Right ventricle myocardium inferior (tissue), 1 donor: ENCODE measurements at regions not wholly inside any gene's neighbourhood (a gene's known extent, or its start where the extent isn't known, plus 50 kb on each side); places are given as distances from the start of the nearest gene placed in this dataset.
"Not testable (repeated sequence)": the region's sequence is repeated elsewhere in the genome, so short reads cannot be mapped to it uniquely, and the experiment has no call there.

Experiments
- ATAC-seq: fragments of 200-7000 bp; cut with Tn5 transposase; one replicate; pipeline ENCODE4 v1.9.1; 2020; ENCODE audit warnings: mild to moderate bottlenecking, moderate library complexity
- DNase-seq: peaks from one replicate; pipeline ENCODE4 v3.0.0; 2021; ENCODE audit errors: missing footprints
- intact Hi-C: fragments of 100-400 bp; cut with DNase I; formaldehyde crosslinking; loops from one replicate; pipeline ENCODE4 v1.11.0; 2022
- donor health status: DM: no; HTN: yes; CAD: no; lungs with severe emphysema.

DNA sequence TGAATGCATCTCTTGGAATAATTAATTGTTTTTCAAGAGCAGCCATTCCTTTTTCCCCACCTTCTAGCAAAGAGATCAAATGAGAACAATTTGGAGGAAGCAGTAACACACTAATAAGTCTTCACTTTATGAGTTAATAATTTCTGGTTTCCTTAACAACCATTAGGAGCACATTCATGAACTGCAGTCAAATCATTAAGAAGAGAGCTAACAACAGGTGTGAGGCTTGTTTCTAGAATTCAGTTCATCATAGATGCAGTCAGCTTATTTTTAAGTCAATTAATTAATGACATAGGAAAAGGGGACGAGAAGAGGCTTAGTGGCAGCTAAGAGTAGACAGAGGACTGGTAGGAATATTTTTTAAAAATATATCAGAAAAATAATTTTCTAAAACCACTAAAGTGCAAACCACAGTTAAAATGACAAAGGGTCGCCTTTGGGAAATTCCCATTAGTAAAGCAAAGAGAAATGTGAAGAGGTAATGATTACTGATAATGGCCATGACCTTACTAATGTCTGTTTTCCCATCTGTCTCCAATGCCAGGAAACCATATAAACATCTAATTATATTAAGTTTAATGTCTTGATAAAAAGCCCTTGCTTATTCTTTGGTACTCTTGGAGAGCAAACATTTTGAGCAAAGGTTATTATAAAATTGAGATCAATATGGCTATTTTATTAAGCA is 184.2 kb downstream of the KCNJ2 start:
- intact Hi-C loops = no loop called here
- DNase-seq (no peak), ATAC-seq (no peak)

DNA sequence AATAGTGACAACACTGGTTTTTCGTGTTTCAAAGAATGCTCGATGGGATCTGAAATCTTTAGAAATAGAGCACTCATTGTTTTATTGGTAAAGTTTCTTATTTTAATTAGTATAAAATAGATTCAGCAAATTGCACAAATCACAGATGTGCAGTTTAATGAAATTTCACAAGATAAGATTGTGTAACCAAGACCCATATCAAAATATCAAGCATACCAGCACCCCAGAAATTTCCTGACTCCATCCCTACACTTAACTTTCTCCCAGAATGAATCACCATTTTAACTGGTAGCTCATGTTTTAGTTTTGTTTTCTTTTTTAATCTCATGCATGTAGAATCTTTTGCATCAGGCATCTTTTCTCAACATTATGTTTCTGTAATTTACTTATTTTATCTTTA is 185.9 kb downstream of the KCNJ2 start:
- intact Hi-C loops = no loop called here
- ATAC-seq (no peak), DNase-seq (no peak)

DNA sequence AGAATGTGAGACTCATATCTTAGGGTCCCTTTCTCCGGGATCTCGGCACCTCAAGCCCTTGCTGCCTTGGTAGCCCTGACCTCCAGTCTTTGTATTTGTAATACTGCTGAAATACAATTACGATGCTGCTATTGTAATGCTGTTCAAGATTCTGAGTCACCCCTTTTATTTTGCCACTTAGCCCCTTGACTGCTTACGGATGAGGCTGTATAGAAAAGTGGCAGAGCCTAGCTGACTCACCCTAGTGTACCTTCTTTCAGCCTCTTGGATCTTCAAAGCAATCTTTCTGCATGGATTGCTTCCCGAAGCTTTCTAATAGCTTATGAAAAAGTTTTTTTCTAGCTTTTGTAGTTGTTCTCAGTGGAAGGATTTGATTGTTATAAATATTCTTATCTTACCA is 187.9 kb downstream of the KCNJ2 start:
- ATAC-seq (no peak), DNase-seq (no peak)
- intact Hi-C loops = no loop called here

DNA sequence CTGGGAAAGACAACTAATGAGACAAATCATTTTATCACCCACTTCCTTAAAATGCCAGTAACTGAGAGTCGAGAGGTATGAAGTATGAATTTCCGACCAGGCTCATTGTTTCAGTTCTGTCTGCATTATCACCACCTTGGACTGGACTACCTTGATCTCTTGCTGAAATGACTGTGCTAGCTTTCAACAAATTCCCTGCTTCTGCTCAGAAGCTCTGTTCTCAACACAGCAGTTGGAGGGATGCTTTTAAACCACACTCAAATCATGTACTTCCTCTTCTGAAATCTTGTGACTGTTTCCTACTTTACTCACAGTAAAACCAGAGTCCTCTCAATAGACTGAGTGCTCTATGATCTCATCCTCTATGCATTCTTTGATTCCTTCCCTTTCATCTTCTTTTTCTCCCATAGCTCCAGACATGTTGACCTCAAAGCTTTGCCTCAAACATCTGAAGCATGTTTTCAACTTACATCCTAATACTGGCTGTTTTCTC is 195.8 kb downstream of the KCNJ2 start:
- no peak for DNase-seq
- no peak for ATAC-seq
- intact Hi-C loops = no loop called here

DNA sequence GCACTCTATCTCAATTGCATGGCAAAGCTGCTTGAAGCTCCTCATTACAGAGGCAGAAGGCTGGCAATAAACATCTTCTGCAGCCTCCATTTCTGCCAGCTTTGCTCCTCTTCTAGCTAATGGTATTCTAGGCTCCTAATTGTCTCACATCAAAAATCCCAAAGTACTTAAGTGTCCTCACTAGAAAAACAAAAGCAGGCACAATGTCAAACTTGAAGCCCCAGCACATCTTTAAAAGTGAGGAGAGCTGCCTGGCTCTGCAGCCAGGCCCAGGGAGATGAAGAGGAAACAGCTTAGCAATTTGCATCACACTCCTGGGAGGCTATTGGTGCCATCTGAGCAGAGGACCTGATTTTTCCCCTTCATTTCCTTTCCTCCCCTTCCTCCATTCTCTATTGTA is 197.1 kb downstream of the KCNJ2 start:
- intact Hi-C loops = no loop called here
- DNase-seq (no peak), ATAC-seq (no peak)

DNA sequence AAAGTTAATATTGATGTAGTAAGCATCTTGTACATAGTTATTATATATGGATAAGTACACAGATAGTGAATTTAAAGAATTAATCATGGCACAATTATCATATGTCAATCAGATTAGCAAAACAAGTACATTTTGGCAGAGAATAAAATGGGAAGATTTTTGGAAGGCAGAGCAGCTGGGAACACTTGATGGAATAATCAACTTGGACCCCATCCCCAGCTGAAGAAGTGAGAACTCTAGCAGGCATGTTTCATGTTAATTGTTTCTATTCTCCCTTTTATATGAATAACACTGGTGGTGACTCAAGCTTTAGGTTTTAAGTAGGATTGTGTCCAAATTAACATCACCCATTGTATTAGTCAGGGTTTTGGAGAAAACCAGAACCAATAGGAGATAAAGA is 198.7 kb downstream of the KCNJ2 start:
- intact Hi-C loops = no loop called here
- DNase-seq (no peak), ATAC-seq (no peak)

DNA sequence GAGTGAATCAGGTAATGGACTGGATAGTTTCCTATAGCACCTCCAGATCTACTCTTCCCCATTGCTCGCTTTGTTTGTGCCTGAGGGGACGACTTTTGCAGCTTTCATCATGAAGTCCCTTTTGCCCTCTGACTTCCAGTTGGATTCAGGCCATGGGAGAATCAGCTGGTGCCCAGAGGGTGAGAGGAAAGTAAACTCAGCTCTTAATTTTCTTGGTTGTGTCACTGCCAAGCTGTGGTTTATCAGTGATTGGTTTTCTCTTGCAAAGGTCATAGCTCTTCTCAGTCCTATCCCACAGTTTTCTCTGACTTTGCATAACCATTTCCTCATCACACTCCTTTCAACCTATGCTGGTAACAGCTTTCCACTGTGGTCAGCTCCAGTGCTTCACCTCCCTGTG is 200.1 kb downstream of the KCNJ2 start:
- ATAC-seq (no peak), DNase-seq (no peak)
- intact Hi-C loops = no loop called here

DNA sequence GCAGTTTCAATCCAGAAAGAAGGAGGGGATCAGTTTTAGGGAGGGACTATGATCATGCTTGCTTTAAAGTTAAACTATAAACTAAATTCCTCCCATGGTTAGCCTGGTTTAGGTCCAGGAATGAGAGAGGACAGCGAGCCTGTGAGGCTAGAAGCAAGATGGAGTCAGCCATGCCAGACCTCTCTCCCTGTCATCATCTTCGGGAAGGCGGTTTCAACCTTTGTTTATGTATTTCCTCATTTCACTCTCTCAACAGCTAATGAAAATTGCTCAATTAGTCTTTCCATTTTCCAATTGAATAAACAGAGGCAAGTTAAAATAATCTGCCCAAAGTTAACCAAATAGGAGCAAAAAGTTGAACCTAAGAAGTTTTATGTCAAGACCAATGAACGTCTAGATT is 201.5 kb downstream of the KCNJ2 start:
- intact Hi-C loops = no loop called here
- DNase-seq (no peak), ATAC-seq (no peak)

DNA sequence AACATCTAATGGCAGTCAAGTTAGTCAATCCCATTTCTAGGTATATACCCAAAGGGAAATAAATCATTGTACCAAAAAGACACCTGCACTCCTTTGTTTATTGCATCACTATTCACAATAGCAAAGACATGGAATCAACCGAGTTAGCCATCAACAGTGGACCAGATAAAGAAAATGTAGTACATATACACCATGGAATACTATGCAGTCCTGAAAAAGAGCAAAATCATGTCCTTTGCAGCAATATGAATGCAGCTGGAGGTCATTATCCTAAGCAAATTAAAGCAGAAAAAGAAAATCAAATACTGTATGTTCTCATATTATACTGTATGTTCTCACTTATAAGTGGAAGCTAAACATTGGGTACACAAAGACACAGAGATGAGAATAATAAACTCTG is 204.0 kb downstream of the KCNJ2 start:
- DNase-seq = no peak
- intact Hi-C loops = no loop called here
- ATAC-seq = no peak

DNA sequence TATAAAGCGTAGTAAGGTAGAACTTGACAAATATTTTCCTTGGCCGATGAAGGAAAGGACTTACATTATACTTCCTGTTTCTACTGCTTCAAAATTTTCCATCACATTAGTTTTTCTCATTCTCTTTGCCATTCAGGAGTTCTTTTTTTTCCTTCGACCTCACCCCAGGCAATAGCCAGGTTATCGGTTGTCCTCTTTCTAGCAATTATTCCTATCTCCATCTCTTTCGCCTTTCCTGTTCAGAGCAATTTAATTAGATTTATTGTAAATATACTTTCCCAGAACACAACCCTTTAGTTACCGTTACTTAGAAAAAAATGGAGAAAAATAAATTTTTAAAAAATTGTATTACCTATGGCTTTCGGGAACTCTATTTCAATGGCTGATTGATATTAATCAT is 205.2 kb downstream of the KCNJ2 start:
- intact Hi-C loops = no loop called here
- no peak for ATAC-seq
- DNase-seq = no peak

DNA sequence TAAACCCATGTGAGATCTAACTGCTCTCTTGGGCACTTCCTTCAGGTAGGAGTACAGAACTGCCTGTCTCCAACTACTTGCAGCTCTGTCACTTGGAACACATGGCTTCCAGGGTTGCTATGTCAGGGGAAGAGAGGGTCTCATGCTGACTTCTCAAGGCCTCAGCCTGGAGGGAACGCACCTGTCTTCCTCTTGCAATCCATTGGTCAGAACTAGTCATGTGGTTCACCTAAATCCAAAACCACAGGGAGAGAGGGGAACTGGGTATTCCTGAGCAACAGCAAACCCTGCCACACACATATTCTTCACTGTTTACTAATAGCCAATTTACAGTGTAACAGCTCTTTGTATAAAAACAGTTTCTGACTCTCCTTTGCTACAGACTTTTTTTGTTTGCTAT is 206.1 kb downstream of the KCNJ2 start:
- ATAC-seq (no peak), DNase-seq (no peak)
- intact Hi-C loops = no loop called here

DNA sequence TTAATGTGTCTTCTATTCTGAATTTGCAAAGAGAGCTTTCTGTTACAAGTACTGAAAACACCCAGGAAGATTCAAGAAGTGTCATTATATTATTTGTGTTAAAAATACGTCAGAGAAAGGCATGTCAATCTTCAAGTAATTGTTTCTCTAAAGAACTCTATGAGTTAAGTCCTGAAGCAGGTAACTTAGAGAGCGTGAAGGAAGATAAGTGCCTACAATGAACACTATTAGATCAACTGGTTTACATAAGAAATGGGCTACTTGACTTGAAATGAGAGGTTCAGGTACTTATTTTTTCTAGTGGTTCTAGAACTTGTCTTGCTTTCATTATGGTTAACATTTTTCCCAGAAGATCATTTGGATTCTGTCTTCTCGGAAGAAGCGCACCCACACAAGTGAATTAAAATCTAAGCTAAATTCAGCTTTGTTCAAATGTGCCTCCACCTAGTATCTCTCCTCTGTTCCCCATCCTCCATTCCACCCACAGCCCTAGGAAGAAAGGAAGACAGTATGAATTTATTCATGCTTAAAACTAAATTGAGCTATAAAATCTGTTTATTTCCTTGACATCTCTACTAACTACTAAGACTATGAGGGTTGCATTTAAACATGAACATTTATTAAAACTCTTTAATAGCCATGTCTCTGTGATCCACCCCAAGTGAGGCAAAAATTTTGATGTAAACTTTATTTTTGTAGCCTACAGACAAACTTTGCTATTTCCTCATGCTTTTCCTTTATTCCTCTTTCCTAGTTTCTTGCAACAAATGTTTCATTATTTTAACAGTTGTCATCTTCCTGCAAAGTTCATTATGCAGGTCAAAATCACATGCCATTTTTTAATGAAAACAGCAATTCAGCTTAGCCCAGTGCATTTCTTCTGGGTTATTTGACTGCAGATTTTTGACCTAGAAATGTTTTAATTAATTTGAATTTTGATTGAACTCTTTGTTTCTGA is 206.8 kb downstream of the KCNJ2 start:
- no peak for ATAC-seq
- intact Hi-C loops = no loop called here
- no peak for DNase-seq

DNA sequence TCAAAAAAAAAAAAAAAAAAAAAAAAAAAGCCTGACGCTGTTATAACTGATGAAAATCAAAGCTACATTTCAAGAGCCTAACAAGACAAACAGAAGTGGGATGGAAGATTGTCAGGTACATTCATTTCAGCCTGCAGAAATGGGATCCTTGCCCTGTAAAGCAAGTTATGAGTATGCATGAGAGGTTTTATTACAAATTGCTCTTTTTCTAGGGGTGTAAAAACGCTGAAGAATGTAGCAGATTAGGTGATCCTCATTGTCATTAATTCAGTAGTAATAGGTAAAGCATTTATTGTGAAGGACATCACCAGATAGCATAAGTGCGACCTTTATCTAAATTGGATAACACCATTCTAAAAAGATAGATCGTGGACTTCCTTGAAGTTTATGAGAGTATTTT is 208.3 kb downstream of the KCNJ2 start:
- intact Hi-C loops = no loop called here
- ATAC-seq (no peak), DNase-seq (no peak)

DNA sequence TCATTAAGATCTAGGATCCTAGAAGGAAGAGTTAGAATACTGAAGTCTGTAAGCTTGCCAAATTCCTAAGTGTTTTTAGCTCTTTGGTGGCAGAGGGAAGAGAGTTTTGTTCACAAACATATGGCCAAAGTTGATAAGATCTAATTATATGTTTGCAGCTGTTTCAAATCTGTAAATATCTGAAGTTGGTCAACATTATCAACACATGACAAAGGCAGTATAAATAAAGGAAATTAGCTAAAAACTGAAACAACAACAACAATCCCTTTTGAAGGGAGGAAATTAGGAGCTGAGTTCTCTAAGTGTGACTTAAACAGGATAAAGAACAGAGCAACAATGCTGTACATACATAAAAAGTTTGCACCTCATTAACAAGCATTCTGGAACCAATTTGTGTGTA is 208.7 kb downstream of the KCNJ2 start:
- ATAC-seq (no peak), DNase-seq (no peak)
- intact Hi-C loops = no loop called here

DNA sequence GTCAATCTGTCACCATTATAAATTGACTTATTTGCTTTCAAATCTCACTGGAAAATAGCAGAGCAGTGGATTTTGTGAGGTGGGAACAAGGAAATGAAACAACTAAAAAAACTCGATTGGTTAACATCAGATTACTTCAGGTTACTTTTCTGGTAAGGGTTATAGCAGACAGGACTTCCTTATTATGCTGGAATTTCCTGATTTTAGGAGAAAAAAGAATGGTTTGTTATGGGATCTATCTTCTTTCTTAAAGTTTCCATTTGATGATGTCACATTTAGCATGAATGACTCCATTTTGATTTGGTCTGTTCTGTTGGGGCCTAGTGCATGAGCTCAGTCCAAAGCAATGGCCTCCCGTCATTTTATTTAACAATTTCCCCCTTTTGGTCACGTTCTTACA is 210.6 kb downstream of the KCNJ2 start:
- ATAC-seq = no peak
- intact Hi-C loops = no loop called here

DNA sequence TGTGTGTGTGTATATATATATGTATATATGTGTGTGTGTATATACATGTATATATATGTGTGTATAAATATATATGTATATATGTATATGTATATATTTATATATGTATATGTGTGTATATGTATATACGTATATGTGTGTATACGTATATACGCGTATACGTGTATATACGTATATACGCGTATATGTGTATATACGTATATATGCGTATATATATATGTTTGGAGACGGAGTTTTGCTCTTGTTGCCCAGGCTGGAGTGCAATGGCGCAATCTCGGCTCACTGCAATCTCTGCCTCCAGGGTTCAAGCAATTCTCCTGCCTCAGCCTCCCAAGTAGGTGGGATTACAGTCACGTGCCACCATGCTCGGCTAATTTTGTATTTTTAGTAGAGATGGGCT is 212.6 kb downstream of the KCNJ2 start:
- ATAC-seq, intact Hi-C loops, DNase-seq: not testable (repeated sequence)

More for the DNA sequence above, 210.6 kb downstream of the KCNJ2 start:
- no peak for DNase-seq

DNA sequence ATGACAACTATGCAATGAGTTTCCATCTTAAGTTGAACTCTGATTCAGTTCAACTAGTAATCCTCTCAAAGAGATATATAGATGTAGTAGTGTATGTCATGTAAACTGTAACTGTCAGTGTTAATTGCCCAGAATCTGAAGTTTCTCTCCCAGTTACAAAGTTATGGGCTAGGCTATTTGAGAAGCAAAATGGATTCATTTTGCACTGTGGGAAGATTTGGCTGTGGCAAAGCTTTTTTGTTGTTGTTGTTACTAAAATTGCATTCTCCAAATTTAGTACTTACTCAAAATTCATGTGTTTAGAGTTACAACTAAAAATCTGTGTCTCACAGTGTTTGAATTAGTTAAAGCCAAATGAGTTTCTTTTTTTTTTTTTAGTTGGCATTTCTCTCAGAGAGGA is 219.0 kb downstream of the KCNJ2 start:
- intact Hi-C loops = no loop called here
- no peak for DNase-seq
- no peak for ATAC-seq

DNA sequence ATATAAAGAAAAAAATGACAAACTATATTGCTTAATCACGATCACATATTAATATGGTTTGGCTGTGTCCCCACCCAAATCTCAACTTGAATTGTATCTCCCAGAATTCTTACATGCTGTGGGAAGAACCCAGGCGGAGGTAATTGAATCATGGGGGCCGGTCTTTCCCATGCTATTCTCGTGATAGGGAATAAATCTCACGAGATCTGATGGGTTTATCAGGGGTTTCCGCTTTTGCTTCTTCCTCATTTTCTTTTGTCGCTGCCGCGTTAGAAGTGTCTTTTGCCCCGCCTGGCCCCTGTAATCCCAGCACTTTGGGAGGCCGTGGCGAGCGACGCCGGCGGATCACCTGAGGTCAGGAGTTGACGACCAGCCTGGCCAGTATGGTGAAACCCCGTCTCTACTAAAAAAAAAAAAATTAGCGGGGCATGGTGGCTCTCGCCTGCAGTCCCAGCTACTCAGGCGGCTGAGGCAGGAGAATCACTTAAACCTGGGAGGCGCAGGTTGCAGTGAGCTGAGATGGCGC is 220.0 kb downstream of the KCNJ2 start:
- ATAC-seq, intact Hi-C loops, DNase-seq: not testable (repeated sequence)

DNA sequence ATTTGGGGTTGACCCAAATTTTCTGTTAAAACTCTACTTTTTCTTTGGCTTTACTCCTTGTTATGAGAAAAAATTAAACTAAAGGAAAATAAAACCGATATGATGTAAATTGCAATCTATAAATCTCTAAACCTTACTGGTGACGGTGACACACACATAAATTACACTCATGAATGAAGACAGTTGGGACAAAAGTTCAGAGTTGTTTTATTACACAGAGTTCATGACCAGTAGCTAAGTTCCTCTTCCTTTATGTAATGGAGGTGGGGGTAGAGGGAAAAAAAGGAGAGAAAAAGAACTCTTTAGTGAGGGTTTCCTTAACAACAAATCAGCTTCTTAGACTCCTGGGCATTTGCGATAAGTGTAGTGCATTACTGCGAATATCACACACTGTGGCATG is 220.7 kb downstream of the KCNJ2 start:
- ATAC-seq = no peak
- no peak for DNase-seq
- intact Hi-C loops = no loop called here
